Endothelial cell of umbilical vein (primary cell): ENCODE measurements at regions not wholly inside any gene's neighbourhood (a gene's known extent, or its start where the extent isn't known, plus 50 kb on each side); places are given as distances from the start of the nearest gene placed in this dataset.

Experiments used
- BruUV-seq: library from RNA; stranded (reverse); fragments of 400-500 nt; replicated peaks from 2 replicates; lab custom pipeline; 2021; lab: Mats Ljungman, UMichigan
- CTCF ChIA-PET: fragments of 300-600, 350-600 bp; sonication (Branson Sonifier 250); formaldehyde crosslinking; loops from one replicate; lab custom pipeline; 2021; ENCODE audit warnings: antibody characterized with exemption, inconsistent platforms; lab: Charles Lee
- POLR2A ChIA-PET: fragments of 300-600, 350-600 bp; sonication (Branson Sonifier 250); formaldehyde crosslinking; loops from one replicate; lab custom pipeline; 2021; ENCODE audit warnings: antibody characterized with exemption, inconsistent platforms; lab: Charles Lee
- DNase-seq: peaks from one replicate; pipeline ENCODE4 v3.0.0-alpha.2; 2011; ENCODE audit warnings: low read depth, low spot score
- FAIRE-seq: peaks from 2 replicates; lab custom pipeline; 2011; peaks lifted over from hg19 to GRCh38; lab: Jason Lieb, UNC
- H2AFZ ChIP-seq: 2 replicates; pipeline ENCODE4 v1.6.0; 2012; ENCODE audit warnings: low read depth, low read length, control low read depth, inconsistent platforms
- H3K27ac ChIP-seq: 2 replicates; pipeline ENCODE4 v1.5.1; 2011; ENCODE audit warnings: low read depth, mild to moderate bottlenecking, control low read depth, low read length, moderate library complexity; ENCODE audit not compliant: insufficient read depth
- H3K27me3 ChIP-seq, 2 experiments: 2 replicates each; pipeline versions ENCODE4 v1.6.0 to v1.6.1; 2011; ENCODE audit warnings: low read length in 2 of 2, mixed read lengths in 1 of 2; ENCODE audit not compliant: control insufficient read depth in 2 of 2, insufficient read depth in 2 of 2
- H3K36me3 ChIP-seq, 2 experiments: 2 replicates in 1 of 2; 3 replicates in 1 of 2; pipeline ENCODE4 v1.5.1; 2011; ENCODE audit warnings: low read length in 2 of 2, mild to moderate bottlenecking in 1 of 2, moderate library complexity in 1 of 2; ENCODE audit not compliant: control insufficient read depth in 2 of 2, insufficient read depth in 2 of 2; ENCODE audit errors: extremely low read depth in 1 of 2
- H3K4me1 ChIP-seq: 3 replicates; pipeline ENCODE4 v1.5.1; 2011; ENCODE audit warnings: mild to moderate bottlenecking, low read length; ENCODE audit not compliant: control insufficient read depth, insufficient read depth; ENCODE audit errors: extremely low read depth
- H3K4me2 ChIP-seq: 2 replicates; pipeline ENCODE4 v1.6.1; 2011; ENCODE audit warnings: low read length, control low read depth, mixed read lengths; ENCODE audit not compliant: insufficient read depth
- H3K4me3 ChIP-seq, 3 experiments: fragments of 200-600 bp in 1 of 3; sonication (generic), shearing (Covaris generic) in 1 of 3; replicated peaks in 1 of 3; 2 replicates each; pipeline ENCODE4 v1.5.1; 2011 to 2016; ENCODE audit warnings: control low read depth in 3 of 3, low read length in 3 of 3, mild to moderate bottlenecking in 2 of 3, inconsistent platforms in 1 of 3, low read depth in 1 of 3, moderate library complexity in 1 of 3; ENCODE audit not compliant: insufficient read depth in 1 of 3
- H3K79me2 ChIP-seq: 2 replicates; pipeline ENCODE4 v1.6.0; 2012; ENCODE audit warnings: low read length, inconsistent platforms; ENCODE audit not compliant: control insufficient read depth, insufficient read depth
- H3K9ac ChIP-seq: replicated peaks from 2 replicates; pipeline ENCODE3; 2011; ENCODE audit warnings: low read length, control low read depth; ENCODE audit not compliant: insufficient read depth; ENCODE audit errors: extremely low read depth
- H3K9me1 ChIP-seq: replicated peaks from 3 replicates; pipeline ENCODE4 v1.6.0; 2011; ENCODE audit warnings: mild to moderate bottlenecking, low read length; ENCODE audit not compliant: control insufficient read depth, insufficient read depth; ENCODE audit errors: extremely low read depth
- H3K9me3 ChIP-seq: replicated peaks from 2 replicates; pipeline ENCODE4 v1.5.1; 2012; ENCODE audit warnings: low read length, inconsistent platforms; ENCODE audit not compliant: control insufficient read depth, insufficient read depth
- H4K20me1 ChIP-seq: replicated peaks from 2 replicates; pipeline ENCODE3; 2011; ENCODE audit warnings: mild to moderate bottlenecking, low read length; ENCODE audit not compliant: control insufficient read depth, insufficient read depth; ENCODE audit errors: extremely low read depth
- EZH2 ChIP-seq: IDR thresholded peaks from 2 replicates; pipeline ENCODE4 v1.6.1; 2012; ENCODE audit warnings: borderline replicate concordance, low read depth, mild to moderate bottlenecking, moderate library complexity, low read length, inconsistent platforms; ENCODE audit not compliant: severe bottlenecking
- FOS ChIP-seq: IDR thresholded peaks from 2 replicates; pipeline ENCODE4 v1.6.1; 2011; ENCODE audit warnings: mild to moderate bottlenecking, low read length, moderate library complexity, borderline replicate concordance; ENCODE audit not compliant: insufficient read depth
- GATA2 ChIP-seq: IDR thresholded peaks from 2 replicates; pipeline ENCODE4 v1.7.0; 2011; ENCODE audit warnings: low read depth, mild to moderate bottlenecking, moderate library complexity, mixed read lengths, low read length; ENCODE audit not compliant: insufficient read length, insufficient read depth
- JUN ChIP-seq: IDR thresholded peaks from 2 replicates; pipeline ENCODE4 v1.6.1; 2011; ENCODE audit warnings: borderline replicate concordance, low read depth; ENCODE audit not compliant: insufficient read length, insufficient read depth
- MYC ChIP-seq: IDR thresholded peaks from one replicate; pipeline ENCODE4 v1.6.1; 2011; ENCODE audit warnings: mild to moderate bottlenecking, low read depth, low read length
- POLR2A ChIP-seq: IDR thresholded peaks from 2 replicates; pipeline ENCODE4 v1.6.1; 2012; ENCODE audit warnings: low read depth, mild to moderate bottlenecking, control low read depth, low read length
- POLR2AphosphoS5 ChIP-seq: IDR thresholded peaks from 2 replicates; pipeline ENCODE4 v1.6.1; 2012; ENCODE audit warnings: low read depth, mild to moderate bottlenecking, control low read depth, low read length, moderate library complexity; ENCODE audit not compliant: insufficient read depth
- dilution Hi-C: fragments of 300-500 bp; cut with MboI; formaldehyde crosslinking; loops from one replicate; pipeline ENCODE4 v1.15.0; 2019; ENCODE audit warnings: low sequenced_read_pairs; ENCODE audit not compliant: extremely low pct_ligation_motif_present
- intact Hi-C: fragments of 100-400 bp; cut with micrococcal nuclease; formaldehyde crosslinking; loops from one replicate; pipeline ENCODE4 v1.10.0; 2022
- TF ChIP-seq, protein P1 (sequence below): IDR thresholded peaks from 2 replicates; pipeline ENCODE4 v1.6.1; 2011; ENCODE audit not compliant: insufficient read depth, insufficient read length
- TF ChIP-seq, protein P2 (sequence below), 2 donors: IDR thresholded peaks; 1 replicate in 1 of 2; 2 replicates in 1 of 2; pipeline ENCODE4 v1.5.1; 2011; ENCODE audit warnings: low read length in 2 of 2, mild to moderate bottlenecking in 2 of 2, moderate library complexity in 2 of 2, control low read depth in 1 of 2, inconsistent platforms in 1 of 2, low read depth in 1 of 2; ENCODE audit not compliant: insufficient read depth in 1 of 2; ENCODE audit errors: extremely low read depth in 1 of 2

DNA sequence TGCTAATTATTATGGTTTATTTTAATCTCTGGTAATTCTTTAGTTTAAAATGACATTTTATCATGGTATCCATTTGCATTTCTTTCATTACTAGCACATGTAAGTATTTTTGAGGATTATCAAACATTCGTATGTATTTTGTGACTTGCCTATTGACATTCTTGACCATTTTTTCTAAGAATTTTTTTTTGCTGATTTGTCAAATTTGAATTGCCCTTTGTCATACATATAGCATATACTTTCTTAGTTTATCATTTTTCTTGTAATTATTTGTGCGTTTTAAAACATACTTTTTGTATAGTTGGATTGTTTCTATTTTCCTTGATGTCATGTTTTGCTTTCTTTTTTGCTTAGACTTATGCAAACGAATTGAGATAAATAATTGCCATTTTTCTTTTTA lies 358.5 kb upstream of the RBMS3 start:
- H3K4me3 ChIP-seq = no peak overlapping the region
- no peaks in the 10 kb centered on the region for H3K9me1 ChIP-seq
- no peaks in the 10 kb centered on the region for H3K27me3 ChIP-seq
- intact Hi-C loops (no loop called here), dilution Hi-C loops (no loop called here)
- H3K4me1 ChIP-seq = peaks cover 2% of the 10 kb centered on the region
- no peak for TF ChIP-seq FOS
- no peak for TF ChIP-seq GATA2
- TF ChIP-seq, protein P1, sequence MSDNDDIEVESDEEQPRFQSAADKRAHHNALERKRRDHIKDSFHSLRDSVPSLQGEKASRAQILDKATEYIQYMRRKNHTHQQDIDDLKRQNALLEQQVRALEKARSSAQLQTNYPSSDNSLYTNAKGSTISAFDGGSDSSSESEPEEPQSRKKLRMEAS = no peak
- TF ChIP-seq, protein P2, sequence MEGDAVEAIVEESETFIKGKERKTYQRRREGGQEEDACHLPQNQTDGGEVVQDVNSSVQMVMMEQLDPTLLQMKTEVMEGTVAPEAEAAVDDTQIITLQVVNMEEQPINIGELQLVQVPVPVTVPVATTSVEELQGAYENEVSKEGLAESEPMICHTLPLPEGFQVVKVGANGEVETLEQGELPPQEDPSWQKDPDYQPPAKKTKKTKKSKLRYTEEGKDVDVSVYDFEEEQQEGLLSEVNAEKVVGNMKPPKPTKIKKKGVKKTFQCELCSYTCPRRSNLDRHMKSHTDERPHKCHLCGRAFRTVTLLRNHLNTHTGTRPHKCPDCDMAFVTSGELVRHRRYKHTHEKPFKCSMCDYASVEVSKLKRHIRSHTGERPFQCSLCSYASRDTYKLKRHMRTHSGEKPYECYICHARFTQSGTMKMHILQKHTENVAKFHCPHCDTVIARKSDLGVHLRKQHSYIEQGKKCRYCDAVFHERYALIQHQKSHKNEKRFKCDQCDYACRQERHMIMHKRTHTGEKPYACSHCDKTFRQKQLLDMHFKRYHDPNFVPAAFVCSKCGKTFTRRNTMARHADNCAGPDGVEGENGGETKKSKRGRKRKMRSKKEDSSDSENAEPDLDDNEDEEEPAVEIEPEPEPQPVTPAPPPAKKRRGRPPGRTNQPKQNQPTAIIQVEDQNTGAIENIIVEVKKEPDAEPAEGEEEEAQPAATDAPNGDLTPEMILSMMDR (IDR thresholded peaks at IDR 0.05; ENCODE audit: extremely low read depth in 1 of 2, insufficient read depth in 1 of 2, low read depth in 1 of 2, low read length in 2 of 2) = no peak
- no peak for TF ChIP-seq POLR2AphosphoS5
- no peak for TF ChIP-seq EZH2
- TF ChIP-seq POLR2A = no peak
- TF ChIP-seq JUN = no peak
- no peak for TF ChIP-seq MYC
- BruUV-seq = no TSS peak
- H3K9ac ChIP-seq = no peak overlapping the region
- H4K20me1 ChIP-seq = no peaks in the 10 kb centered on the region
- H3K79me2 ChIP-seq = no peaks in the 10 kb centered on the region
- no peak overlapping the region for H3K4me2 ChIP-seq
- DNase-seq (no peak), FAIRE-seq (no peak)
- H3K9me3 ChIP-seq = no peaks in the 10 kb centered on the region
- ChIA-PET CTCF (no interaction called here), POLR2A (no interaction called here)
- no peak overlapping the region for H3K27ac ChIP-seq
- no peaks in the 10 kb centered on the region for H3K36me3 ChIP-seq
- H2AFZ ChIP-seq = no peak overlapping the region
